Loucy (cell line): ENCODE measurements at regions not wholly inside any gene's neighbourhood (a gene's known extent, or its start where the extent isn't known, plus 50 kb on each side); places are given as distances from the start of the nearest gene placed in this dataset.

Experiments used
- EZH2phosphoT487 ChIP-seq: fragments of 200-600 bp; IDR thresholded peaks from 2 replicates; pipeline ENCODE4 v1.6.1; 2018; ENCODE audit warnings: antibody characterized with exemption, mild to moderate bottlenecking, moderate library complexity, borderline replicate concordance
- TF ChIP-seq, protein P1 (sequence below): fragments of 200-600 bp; sonication (generic); conservative IDR thresholded peaks from 2 replicates; pipeline ENCODE4 v1.5.1; 2014; ENCODE audit warnings: mild to moderate bottlenecking, antibody characterized with exemption, low read length

GRCh38 chr12:111161898-111162297 is 207.0 kb downstream of the PHETA1 start:
- TF ChIP-seq, protein P1, sequence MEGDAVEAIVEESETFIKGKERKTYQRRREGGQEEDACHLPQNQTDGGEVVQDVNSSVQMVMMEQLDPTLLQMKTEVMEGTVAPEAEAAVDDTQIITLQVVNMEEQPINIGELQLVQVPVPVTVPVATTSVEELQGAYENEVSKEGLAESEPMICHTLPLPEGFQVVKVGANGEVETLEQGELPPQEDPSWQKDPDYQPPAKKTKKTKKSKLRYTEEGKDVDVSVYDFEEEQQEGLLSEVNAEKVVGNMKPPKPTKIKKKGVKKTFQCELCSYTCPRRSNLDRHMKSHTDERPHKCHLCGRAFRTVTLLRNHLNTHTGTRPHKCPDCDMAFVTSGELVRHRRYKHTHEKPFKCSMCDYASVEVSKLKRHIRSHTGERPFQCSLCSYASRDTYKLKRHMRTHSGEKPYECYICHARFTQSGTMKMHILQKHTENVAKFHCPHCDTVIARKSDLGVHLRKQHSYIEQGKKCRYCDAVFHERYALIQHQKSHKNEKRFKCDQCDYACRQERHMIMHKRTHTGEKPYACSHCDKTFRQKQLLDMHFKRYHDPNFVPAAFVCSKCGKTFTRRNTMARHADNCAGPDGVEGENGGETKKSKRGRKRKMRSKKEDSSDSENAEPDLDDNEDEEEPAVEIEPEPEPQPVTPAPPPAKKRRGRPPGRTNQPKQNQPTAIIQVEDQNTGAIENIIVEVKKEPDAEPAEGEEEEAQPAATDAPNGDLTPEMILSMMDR = no peak
- no peak for TF ChIP-seq EZH2phosphoT487
